Duodenal mucosa (tissue), 2 donors: ENCODE measurements at regions not wholly inside any gene's neighbourhood (a gene's known extent, or its start where the extent isn't known, plus 50 kb on each side); places are given as distances from the start of the nearest gene placed in this dataset.

Experiments
- H3K27ac ChIP-seq: one replicate; pipeline ENCODE4 v1.7.0; 2013; ENCODE audit warnings: low read depth, low read length
- H3K27me3 ChIP-seq, 2 donors: one replicate each; pipeline ENCODE4 v1.7.0; 2013; ENCODE audit warnings: low read length in 2 of 2, control low read depth in 1 of 2; ENCODE audit not compliant: insufficient read depth in 2 of 2, control insufficient read depth in 1 of 2
- H3K36me3 ChIP-seq, 2 donors: one replicate each; pipeline ENCODE4 v1.7.0; 2013; ENCODE audit warnings: low read length in 2 of 2, control low read depth in 1 of 2; ENCODE audit not compliant: insufficient read depth in 2 of 2, control insufficient read depth in 1 of 2
- H3K4me1 ChIP-seq, 2 donors: one replicate each; pipeline ENCODE4 v1.7.0; 2013; ENCODE audit warnings: low read length in 2 of 2, control low read depth in 1 of 2; ENCODE audit not compliant: insufficient read depth in 2 of 2, control insufficient read depth in 1 of 2
- H3K4me3 ChIP-seq, 2 donors: one replicate each; pipeline ENCODE4 v1.7.0; 2013; ENCODE audit warnings: low read length in 2 of 2, low read depth in 1 of 2
- H3K9ac ChIP-seq, 2 donors: one replicate each; pipeline ENCODE4 v1.7.0; 2013; ENCODE audit warnings: low read length in 2 of 2, low read depth in 1 of 2
- H3K9me3 ChIP-seq, 2 donors: one replicate each; pipeline ENCODE4 v1.7.0; 2013; ENCODE audit warnings: low read length in 2 of 2, control low read depth in 1 of 2; ENCODE audit not compliant: control insufficient read depth in 1 of 2

GRCh38 chr11:116698080-116698479 lies 74.7 kb downstream of the BUD13 start:
- H3K27me3 ChIP-seq: peaks cover 0 to 7% of the 10 kb centered on the region in 2 donors

GRCh38 chr11:116697639-116698038 lies 75.1 kb downstream of the BUD13 start:
- Histone ChIP-seq H3K4me3 (no peak overlapping the region), H3K4me1 (peaks cover 13 to 19% of the 10 kb centered on the region in 2 donors), H3K9ac (no peak overlapping the region), H3K27ac (no peak overlapping the region), H3K36me3 (no peaks in the 10 kb centered on the region), H3K27me3 (peaks cover 0 to 7% of the 10 kb centered on the region in 2 donors), H3K9me3 (no peaks in the 10 kb centered on the region)

More at GRCh38 chr11:116698080-116698479, 74.7 kb downstream of the BUD13 start:
- Histone ChIP-seq H3K4me1 (peaks cover 9 to 16% of the 10 kb centered on the region in 2 donors), H3K9me3 (no peaks in the 10 kb centered on the region), H3K36me3 (no peaks in the 10 kb centered on the region), H3K9ac (no peak overlapping the region), H3K27ac (no peak overlapping the region), H3K4me3 (no peak overlapping the region)

GRCh38 chr11:116697011-116697410 lies 75.8 kb downstream of the BUD13 start:
- H3K27ac ChIP-seq: no peak overlapping the region
- no peak overlapping the region for H3K9ac ChIP-seq
- no peak overlapping the region for H3K4me3 ChIP-seq
- no peaks in the 10 kb centered on the region for H3K9me3 ChIP-seq
- H3K27me3 ChIP-seq: peaks cover 0 to 7% of the 10 kb centered on the region in 2 donors
- H3K36me3 ChIP-seq: no peaks in the 10 kb centered on the region
- H3K4me1 ChIP-seq: peaks cover 18 to 25% of the 10 kb centered on the region in 2 donors

- Histone ChIP-seq H3K27ac (no peak overlapping the region), H3K9ac (no peak overlapping the region), H3K36me3 (no peaks in the 10 kb centered on the region), H3K27me3 (peaks cover 0 to 7% of the 10 kb centered on the region in 2 donors), H3K9me3 (no peaks in the 10 kb centered on the region), H3K4me1 (peaks cover 23 to 27% of the 10 kb centered on the region in 2 donors), H3K4me3 (no peak overlapping the region)
Observed at GRCh38 chr11:116696381-116696941, 76.3 kb downstream of the BUD13 start.

GRCh38 chr11:116695657-116696254 lies 77.0 kb downstream of the BUD13 start:
- Histone ChIP-seq H3K27ac (no peak overlapping the region), H3K9ac (no peak overlapping the region)

GRCh38 chr11:116694815-116695590 lies 77.8 kb downstream of the BUD13 start:
- Histone ChIP-seq H3K9ac (no peak overlapping the region), H3K27ac (no peak overlapping the region), H3K27me3 (peaks cover 0 to 7% of the 10 kb centered on the region in 2 donors), H3K36me3 (no peaks in the 10 kb centered on the region), H3K4me1 (peaks cover 25 to 27% of the 10 kb centered on the region in 2 donors), H3K9me3 (no peaks in the 10 kb centered on the region), H3K4me3 (no peak overlapping the region)

More at GRCh38 chr11:116695657-116696254, 77.0 kb downstream of the BUD13 start:
- H3K36me3 ChIP-seq: no peaks in the 10 kb centered on the region
- H3K4me3 ChIP-seq: no peak overlapping the region
- no peaks in the 10 kb centered on the region for H3K9me3 ChIP-seq
- H3K27me3 ChIP-seq: peaks cover 0 to 7% of the 10 kb centered on the region in 2 donors
- peaks cover 25 to 27% of the 10 kb centered on the region in 2 donors for H3K4me1 ChIP-seq

- Histone ChIP-seq H3K4me1 (peaks cover 25 to 27% of the 10 kb centered on the region in 2 donors), H3K27ac (no peak overlapping the region), H3K9me3 (no peaks in the 10 kb centered on the region), H3K36me3 (no peaks in the 10 kb centered on the region), H3K27me3 (peaks cover 0 to 7% of the 10 kb centered on the region in 2 donors), H3K9ac (no peak overlapping the region), H3K4me3 (no peak overlapping the region)
Observed at GRCh38 chr11:116694349-116694725, 78.5 kb downstream of the BUD13 start.

GRCh38 chr11:116693593-116694348 lies 79.0 kb downstream of the BUD13 start:
- H3K4me1 ChIP-seq: peaks cover 25 to 27% of the 10 kb centered on the region in 2 donors
- H3K9ac ChIP-seq: no peak overlapping the region
- peaks cover 0 to 7% of the 10 kb centered on the region in 2 donors for H3K27me3 ChIP-seq
- H3K4me3 ChIP-seq: no peak overlapping the region
- H3K9me3 ChIP-seq: no peaks in the 10 kb centered on the region
- no peaks in the 10 kb centered on the region for H3K36me3 ChIP-seq
- no peak overlapping the region for H3K27ac ChIP-seq

- H3K36me3 ChIP-seq: no peaks in the 10 kb centered on the region
- no peak overlapping the region for H3K27ac ChIP-seq
- H3K9ac ChIP-seq: no peak overlapping the region
- peaks cover 0 to 7% of the 10 kb centered on the region in 2 donors for H3K27me3 ChIP-seq
- no peaks in the 10 kb centered on the region for H3K9me3 ChIP-seq
- peaks cover 25 to 27% of the 10 kb centered on the region in 2 donors for H3K4me1 ChIP-seq
- no peak overlapping the region for H3K4me3 ChIP-seq
Observed at GRCh38 chr11:116693102-116693570, 79.7 kb downstream of the BUD13 start.
